ENCODE measurements at regions not wholly inside any gene's neighbourhood (a gene's known extent, or its start where the extent isn't known, plus 50 kb on each side); places are given as distances from the start of the nearest gene placed in this dataset.
"Not testable (repeated sequence)": the region's sequence is repeated elsewhere in the genome, so short reads cannot be mapped to it uniquely, and the experiment has no call there.

DNA sequence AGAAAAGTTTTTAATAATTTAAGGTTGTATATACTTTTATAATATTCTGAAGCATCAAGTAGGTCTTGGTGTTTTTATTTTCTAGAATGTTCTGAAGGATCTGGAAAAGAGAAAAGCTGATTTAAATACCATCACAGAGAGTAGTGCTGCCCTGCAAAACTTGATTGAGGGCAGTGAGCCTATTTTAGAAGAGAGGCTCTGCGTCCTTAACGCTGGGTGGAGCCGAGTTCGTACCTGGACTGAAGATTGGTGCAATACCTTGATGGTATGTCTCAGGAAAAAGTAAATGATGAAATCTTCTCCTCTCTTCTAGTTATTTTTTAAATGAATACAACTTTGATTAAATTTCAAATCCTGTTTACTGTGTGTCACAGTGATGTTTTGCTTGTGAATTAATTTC is 225.7 kb downstream of the UTRN start:
- H3K36me3 Mint-ChIP-seq = peaks cover 23 to 28% of the 10 kb centered on the region in 2 donors

DNA sequence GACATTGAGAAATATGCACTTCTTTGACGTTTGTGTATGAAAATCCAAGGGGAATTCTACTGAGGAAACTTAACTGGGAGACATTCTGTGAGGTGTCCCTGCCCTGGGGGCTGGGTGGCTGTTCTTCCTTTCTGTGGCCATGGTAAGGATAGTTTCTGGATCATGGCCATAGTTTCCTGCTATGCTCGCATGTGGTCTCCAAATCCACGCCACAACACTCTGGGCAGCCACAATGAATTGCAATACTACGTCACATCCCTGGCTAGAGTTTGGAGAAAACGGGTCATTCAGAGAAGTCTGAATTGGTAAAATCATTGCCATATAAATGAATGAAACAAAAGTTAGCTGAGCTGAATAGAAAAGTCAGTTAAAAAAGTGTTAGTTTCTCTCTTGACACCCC is 230.6 kb downstream of the UTRN start:
- DNase-seq (no peak), ATAC-seq (ENCODE audit: low read depth in 2 of 2) (no peak)
- Mint-ChIP-seq H3K4me3 (peak overlapping the region in 1 of 8 donors; percentile 33), H3K27me3 (no peaks in the 10 kb centered on the region), H3K36me3 (peaks cover 23 to 43% of the 10 kb centered on the region in 2 donors), H3K9me3 (no peaks in the 10 kb centered on the region), H3K4me1 (no peaks in the 10 kb centered on the region), H3K27ac (no peak overlapping the region)

More for the DNA sequence above, 225.7 kb downstream of the UTRN start:
- DNase-seq = no peak
- no peak for ATAC-seq (ENCODE audit: low read depth in 2 of 2)
- no peaks in the 10 kb centered on the region for H3K27me3 Mint-ChIP-seq
- peaks cover 0 to 4% (median 2%) of the 10 kb centered on the region in 7 donors for H3K9me3 Mint-ChIP-seq
- no peak overlapping the region for H3K27ac Mint-ChIP-seq
- peaks cover 6 to 16% (median 12%) of the 10 kb centered on the region in 3 donors for H3K4me1 Mint-ChIP-seq
- H3K4me3 Mint-ChIP-seq = no peak overlapping the region

DNA sequence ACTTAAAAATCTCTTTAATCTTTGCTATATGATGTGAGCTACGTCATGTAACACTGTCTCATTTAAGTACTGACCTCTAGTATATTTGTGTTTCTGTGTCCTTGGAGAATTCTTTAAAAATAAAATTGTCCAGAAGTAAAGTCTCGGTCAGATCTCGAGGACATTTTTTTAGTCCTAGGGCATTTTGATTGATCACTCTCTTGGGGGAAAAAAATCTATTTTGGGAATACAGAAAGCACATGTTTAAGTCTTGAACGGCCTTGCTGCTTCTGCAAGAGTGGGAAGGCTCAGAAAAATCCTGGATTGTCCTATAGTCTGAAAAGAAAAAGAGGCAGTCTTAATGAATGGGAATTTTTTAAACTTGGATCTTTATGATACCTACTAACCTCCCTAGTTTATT is 234.3 kb downstream of the UTRN start:
- H3K27ac Mint-ChIP-seq = peak overlapping the region in 2 of 6 donors; percentile 26 to 57
- no peak overlapping the region for H3K4me3 Mint-ChIP-seq
- H3K9me3 Mint-ChIP-seq = no peaks in the 10 kb centered on the region
- H3K27me3 Mint-ChIP-seq = no peaks in the 10 kb centered on the region
- ATAC-seq (ENCODE audit: low read depth in 2 of 2) (no peak), DNase-seq (no peak)
- H3K4me1 Mint-ChIP-seq = peaks cover 0 to under 1% (median 0%) of the 10 kb centered on the region in 3 donors
- peaks cover 17 to 45% of the 10 kb centered on the region in 2 donors for H3K36me3 Mint-ChIP-seq

DNA sequence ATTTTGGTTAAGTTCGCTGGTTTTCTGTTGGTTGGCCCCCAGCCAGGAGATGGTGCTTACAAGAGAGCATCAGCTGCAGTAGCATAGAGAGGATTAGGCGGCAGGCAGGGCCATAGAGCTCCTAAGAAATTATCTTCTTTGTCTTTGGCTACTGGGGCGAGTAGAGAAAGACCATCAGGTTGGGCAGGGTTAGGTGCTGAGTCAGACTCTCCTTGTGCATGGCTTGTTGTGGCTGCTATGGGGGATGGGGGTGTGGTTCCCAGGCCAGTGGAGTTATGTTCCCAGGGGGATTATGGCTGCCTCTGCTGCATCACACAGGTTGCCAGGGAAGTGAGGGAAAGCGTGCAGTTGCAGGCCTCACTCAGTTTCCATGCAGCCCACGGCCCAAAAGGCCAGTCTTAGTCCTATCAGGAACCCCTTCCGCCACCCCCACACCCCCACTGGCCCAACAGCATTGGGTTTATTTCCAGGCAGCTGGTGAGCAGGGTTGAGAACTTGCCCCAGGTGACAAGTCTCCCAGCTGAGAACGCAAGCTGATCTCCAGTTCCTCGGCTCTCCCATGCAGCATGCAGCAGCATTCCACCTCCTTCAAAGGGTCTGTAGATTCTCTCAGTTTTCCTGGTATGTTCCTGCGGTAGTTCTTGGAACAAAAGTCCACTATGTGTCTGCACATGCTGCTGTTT is 243.7 kb downstream of the UTRN start:
- Mint-ChIP-seq H3K4me3 (no peak overlapping the region), H3K27me3 (no peaks in the 10 kb centered on the region), H3K36me3 (peaks cover 18 to 34% of the 10 kb centered on the region in 2 donors), H3K4me1 (peaks cover 0 to 19% (median 6%) of the 10 kb centered on the region in 3 donors), H3K9me3 (peaks cover 0 to 2% (median 0%) of the 10 kb centered on the region in 7 donors), H3K27ac (peak overlapping the region in 2 of 6 donors; percentile 54 to 65)
- no peak for ATAC-seq (ENCODE audit: low read depth in 2 of 2)
- no peak for DNase-seq

DNA sequence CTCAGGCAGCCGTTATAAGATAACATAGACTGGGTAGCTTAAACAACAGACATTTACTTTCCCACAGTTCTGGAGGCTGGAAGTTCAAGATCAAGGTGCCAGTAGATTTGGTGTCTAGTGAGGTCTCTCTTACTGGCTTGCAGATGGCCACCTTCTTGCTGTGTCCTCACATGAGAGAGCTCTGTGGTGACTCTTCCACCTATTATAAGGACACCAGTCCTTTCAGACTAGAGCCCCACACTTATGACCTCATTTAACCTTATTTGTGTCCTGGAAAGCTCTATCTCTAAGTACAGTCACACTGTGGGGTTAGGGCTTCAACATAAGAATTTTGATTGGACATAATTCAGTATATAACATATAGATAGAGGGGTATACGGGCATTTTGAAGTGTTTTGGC is 245.0 kb downstream of the UTRN start:
- Mint-ChIP-seq H3K4me1 (peaks cover 0 to 17% (median 6%) of the 10 kb centered on the region in 3 donors), H3K36me3 (peaks cover 25 to 27% of the 10 kb centered on the region in 2 donors), H3K27me3 (no peaks in the 10 kb centered on the region), H3K27ac (peak overlapping the region in 1 of 6 donors; percentile 69), H3K4me3 (no peak overlapping the region), H3K9me3 (peaks cover 0 to 2% (median 0%) of the 10 kb centered on the region in 7 donors)
- ATAC-seq (ENCODE audit: low read depth in 2 of 2) = no peak
- DNase-seq = no peak

DNA sequence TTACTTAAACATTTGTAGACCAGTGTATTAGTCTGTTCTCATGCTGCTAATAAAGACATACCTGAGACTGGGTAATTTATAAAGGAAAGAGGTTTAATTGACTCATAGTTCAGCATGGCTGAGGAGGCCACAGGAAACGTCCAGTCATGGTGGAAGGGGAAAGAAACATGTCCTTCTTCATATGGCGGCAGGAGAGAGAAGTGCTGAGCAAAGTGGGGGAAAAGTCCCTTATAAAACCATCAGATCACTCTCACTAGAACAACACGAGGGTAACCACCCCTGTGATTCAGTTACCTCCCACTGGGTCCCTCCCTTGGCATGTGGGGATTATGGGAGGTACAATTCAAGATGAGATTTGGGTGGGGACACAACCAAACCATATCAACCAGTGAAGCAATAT is 247.1 kb downstream of the UTRN start:
- not testable (repeated sequence) for H3K4me1 Mint-ChIP-seq; H3K27me3 Mint-ChIP-seq; H3K4me3 Mint-ChIP-seq; H3K9me3 Mint-ChIP-seq; DNase-seq; H3K27ac Mint-ChIP-seq; ATAC-seq (ENCODE audit: low read depth in 2 of 2)
- H3K36me3 Mint-ChIP-seq = peaks cover 17 to 30% of the 10 kb centered on the region in 2 donors

DNA sequence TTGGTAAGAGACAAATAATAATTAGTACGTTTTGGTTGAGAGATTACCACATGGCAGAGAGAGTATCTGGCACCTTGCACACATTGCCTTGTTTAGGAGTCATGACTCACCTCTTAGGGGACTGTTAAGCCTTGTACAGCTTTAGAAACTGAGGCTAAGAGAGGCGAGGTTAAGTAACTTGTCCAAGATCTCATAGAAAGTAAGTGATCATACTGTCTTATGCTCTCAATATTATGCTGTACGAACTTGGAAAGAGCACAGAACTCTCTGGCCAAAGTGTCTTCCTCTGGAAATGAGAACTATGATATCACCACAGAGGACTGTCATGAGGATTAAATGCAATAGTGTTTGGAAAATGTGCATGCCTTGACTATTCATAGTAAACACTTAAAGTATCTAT is 249.0 kb downstream of the UTRN start:
- Mint-ChIP-seq H3K27ac (peak overlapping the region in 1 of 6 donors; percentile 14), H3K9me3 (peaks cover 0 to 2% (median 0%) of the 10 kb centered on the region in 7 donors), H3K36me3 (peaks cover 23 to 27% of the 10 kb centered on the region in 2 donors)

DNA sequence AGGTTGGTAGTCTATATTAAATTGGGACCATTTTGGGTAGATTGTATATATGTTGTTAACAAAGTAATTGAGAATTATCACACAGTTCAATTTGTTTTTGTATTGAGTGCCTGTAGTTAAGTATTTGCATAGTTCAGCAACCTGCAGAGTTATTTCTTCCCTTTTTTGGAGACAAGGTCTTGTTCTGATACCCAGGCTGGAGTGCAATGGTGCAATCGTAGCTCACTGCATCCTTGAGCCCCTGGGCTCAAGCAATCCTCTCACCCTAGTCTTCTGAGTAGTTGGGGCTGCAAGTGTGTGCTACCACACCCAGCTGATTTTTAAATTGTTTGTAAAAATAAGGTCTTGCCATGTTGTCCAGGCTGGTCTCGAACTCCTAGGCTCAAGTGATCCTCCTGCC is 250.5 kb downstream of the UTRN start:
- Mint-ChIP-seq H3K9me3 (no peaks in the 10 kb centered on the region), H3K27ac (no peak overlapping the region), H3K36me3 (peaks cover 25 to 26% of the 10 kb centered on the region in 2 donors), H3K27me3 (no peaks in the 10 kb centered on the region), H3K4me1 (peaks cover 0 to 5% (median 0%) of the 10 kb centered on the region in 3 donors), H3K4me3 (no peak overlapping the region)
- DNase-seq = no peak
- no peak for ATAC-seq (ENCODE audit: low read depth in 2 of 2)

More for the DNA sequence above, 249.0 kb downstream of the UTRN start:
- Mint-ChIP-seq H3K4me1 (peaks cover 0 to 9% (median 2%) of the 10 kb centered on the region in 3 donors), H3K27me3 (no peaks in the 10 kb centered on the region), H3K4me3 (no peak overlapping the region)
- ATAC-seq (ENCODE audit: low read depth in 2 of 2) (no peak), DNase-seq (no peak)

DNA sequence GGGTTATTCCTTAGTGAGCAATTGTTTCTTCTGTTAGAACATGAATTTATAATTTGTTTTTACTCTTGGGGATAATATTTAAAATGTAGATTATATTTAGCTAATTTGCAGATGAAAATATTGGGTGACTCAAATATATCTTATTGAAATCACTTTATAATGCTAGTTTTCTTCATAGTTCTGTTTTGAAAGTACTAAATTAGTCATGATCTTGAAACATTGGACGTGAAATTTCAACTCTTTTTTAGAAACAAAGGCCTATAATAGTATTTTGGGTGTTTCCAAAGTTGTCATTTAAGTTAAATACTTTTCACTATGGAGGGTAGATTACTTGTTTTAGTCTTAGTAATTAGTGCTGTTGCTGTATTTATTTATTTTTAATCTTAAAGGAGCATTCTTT is 250.9 kb downstream of the UTRN start:
- Mint-ChIP-seq H3K4me1 (peaks cover 0 to 5% (median 0%) of the 10 kb centered on the region in 3 donors), H3K4me3 (no peak overlapping the region), H3K36me3 (peaks cover 25 to 26% of the 10 kb centered on the region in 2 donors), H3K27me3 (no peaks in the 10 kb centered on the region), H3K27ac (no peak overlapping the region), H3K9me3 (no peaks in the 10 kb centered on the region)
- no peak for ATAC-seq (ENCODE audit: low read depth in 2 of 2)
- no peak for DNase-seq

DNA sequence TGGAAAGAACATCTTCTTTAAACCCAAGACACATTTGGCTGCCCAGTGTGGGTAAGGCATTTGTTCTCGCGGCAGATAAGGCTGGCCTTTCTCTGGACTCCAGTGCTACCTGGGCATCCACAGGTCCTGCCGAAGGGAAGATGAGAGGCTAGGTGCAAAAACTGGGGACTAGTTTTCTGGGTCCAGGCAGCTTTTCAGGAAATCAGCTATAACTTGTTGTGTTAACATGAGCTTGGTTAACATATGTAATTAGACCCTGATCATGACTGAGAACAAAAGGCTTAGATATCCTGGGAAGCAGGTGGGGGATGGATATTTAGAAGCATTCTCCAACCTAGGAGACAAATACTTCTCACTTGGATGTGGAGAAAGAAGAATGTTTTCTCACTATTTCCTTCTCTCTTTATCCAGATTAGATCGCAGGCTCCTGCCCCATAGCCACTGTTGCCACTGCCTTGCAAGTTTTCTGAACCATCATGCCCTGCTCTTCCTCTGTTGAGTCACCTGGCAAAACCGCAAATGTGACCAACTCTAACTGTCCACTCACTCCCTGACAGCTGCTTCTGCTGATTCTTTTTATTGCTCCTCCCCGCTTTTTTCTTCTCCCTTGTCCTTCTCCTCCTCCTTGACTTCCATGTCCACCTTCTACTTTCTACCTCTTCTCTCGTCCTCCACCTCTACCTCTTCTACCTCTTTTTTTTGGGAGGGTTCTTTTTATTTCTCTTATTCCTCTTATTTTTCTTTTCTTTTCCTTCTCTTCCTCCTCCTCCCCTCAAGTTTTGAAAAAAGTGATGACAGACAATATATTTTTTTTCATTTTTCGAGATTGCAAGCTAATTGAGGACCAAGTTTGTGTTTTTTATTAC is 258.1 kb downstream of the UTRN start:
- Mint-ChIP-seq H3K36me3 (peaks cover 45 to 55% of the 10 kb centered on the region in 2 donors), H3K9me3 (peaks cover 0 to 1% (median 0%) of the 10 kb centered on the region in 7 donors), H3K27ac (peak overlapping the region in 4 of 6 donors; percentile 7 to 84 (median 26)), H3K4me1 (no peaks in the 10 kb centered on the region), H3K27me3 (no peaks in the 10 kb centered on the region), H3K4me3 (no peak overlapping the region)
- no peak for DNase-seq
- ATAC-seq (ENCODE audit: low read depth in 2 of 2) = no peak

DNA sequence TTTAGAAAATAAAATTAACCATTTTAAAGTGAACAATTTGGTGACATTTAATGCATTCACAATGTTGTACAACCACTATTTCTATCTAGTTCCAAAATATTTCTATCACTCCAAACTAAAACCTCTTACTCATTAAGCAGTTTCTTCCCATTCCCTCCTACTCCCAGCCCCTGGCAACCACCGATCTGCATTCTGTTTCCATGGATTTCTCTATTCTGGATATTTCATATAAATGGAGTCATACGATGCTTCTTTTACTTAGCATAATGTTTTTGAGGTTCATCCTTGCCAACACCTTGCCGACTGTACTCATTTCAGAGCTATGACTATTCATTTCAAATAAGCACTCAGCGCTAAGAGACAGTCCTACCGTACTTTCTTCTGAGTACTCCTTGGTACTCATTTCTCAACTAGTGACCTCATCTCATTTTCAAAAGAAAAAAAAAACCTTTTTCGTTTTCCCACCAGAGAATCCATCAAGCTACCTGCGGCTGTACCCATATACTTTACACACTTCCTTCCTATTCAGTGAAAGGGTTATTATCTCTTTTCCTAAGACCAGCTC is 259.2 kb downstream of the UTRN start:
- peaks cover 51 to 58% of the 10 kb centered on the region in 2 donors for H3K36me3 Mint-ChIP-seq

DNA sequence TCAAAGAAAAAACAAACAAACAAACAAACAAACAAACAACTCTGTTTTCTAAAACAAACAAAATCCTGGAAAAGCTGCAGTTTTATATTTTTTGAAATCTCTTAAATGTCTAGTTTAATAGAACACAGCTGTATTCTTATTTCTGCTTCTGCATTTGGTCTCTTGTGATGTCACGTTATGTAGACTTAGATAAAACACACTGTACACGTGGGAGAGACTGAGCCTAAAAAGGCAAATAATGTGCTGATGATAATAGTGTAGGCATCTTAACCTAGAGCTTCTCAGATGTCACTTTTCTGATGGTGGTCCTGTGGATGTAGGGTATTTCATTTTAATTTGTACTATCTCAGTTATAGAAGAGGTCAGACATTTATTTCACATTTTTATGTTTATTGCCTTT is 261.7 kb downstream of the UTRN start:
- peaks cover 59 to 67% of the 10 kb centered on the region in 2 donors for H3K36me3 Mint-ChIP-seq
- DNase-seq = no peak
- H3K4me3 Mint-ChIP-seq = no peak overlapping the region
- no peak for ATAC-seq (ENCODE audit: low read depth in 2 of 2)
- no peak overlapping the region for H3K27ac Mint-ChIP-seq
- H3K9me3 Mint-ChIP-seq = peaks cover 0 to 1% (median 0%) of the 10 kb centered on the region in 7 donors
- no peaks in the 10 kb centered on the region for H3K4me1 Mint-ChIP-seq
- H3K27me3 Mint-ChIP-seq = no peaks in the 10 kb centered on the region

More for the DNA sequence above, 259.2 kb downstream of the UTRN start:
- H3K9me3 Mint-ChIP-seq = peaks cover 0 to 1% (median 0%) of the 10 kb centered on the region in 7 donors
- no peak for ATAC-seq (ENCODE audit: low read depth in 2 of 2)
- H3K4me1 Mint-ChIP-seq = no peaks in the 10 kb centered on the region
- H3K27ac Mint-ChIP-seq = peak overlapping the region in 3 of 6 donors; percentile 26 to 67 (median 33)
- H3K4me3 Mint-ChIP-seq = no peak overlapping the region
- no peak for DNase-seq
- H3K27me3 Mint-ChIP-seq = no peaks in the 10 kb centered on the region

DNA sequence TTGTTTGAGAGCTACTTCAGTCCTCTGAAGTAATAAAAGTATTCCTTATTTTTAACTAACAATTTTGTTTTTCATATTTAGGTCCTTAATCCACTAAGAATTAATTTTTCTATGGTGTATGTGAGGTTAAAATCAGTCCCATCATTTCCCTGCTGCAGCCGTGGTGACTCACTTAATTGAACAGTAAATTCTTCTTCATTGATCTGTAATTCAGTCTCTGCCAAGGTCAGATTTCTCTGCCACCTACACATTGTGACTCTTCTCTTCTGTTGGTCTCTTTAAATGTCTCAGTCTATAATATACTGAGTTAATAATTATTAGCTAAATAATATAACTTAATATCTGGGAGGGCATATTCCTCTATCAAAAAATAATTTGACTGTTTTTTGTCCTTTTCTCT is 262.3 kb downstream of the UTRN start:
- ATAC-seq (ENCODE audit: low read depth in 2 of 2) (no peak), DNase-seq (no peak)
- Mint-ChIP-seq H3K27ac (no peak overlapping the region), H3K36me3 (peaks cover 62 to 67% of the 10 kb centered on the region in 2 donors), H3K4me1 (no peaks in the 10 kb centered on the region), H3K27me3 (no peaks in the 10 kb centered on the region), H3K4me3 (no peak overlapping the region), H3K9me3 (peaks cover 0 to 1% (median 0%) of the 10 kb centered on the region in 7 donors)
